ENCODE measurements at regions not wholly inside any gene's neighbourhood (a gene's known extent, or its start where the extent isn't known, plus 50 kb on each side); places are given as distances from the start of the nearest gene placed in this dataset.
A peak's percentile ranks its signal among the peaks of the same experiment; 100 is the strongest.
"Not testable (repeated sequence)": the region's sequence is repeated elsewhere in the genome, so short reads cannot be mapped to it uniquely, and the experiment has no call there.

GRCh38 chr4:146073517-146073916 is 102.0 kb upstream of the LSM6 start:
- DNase-seq (ENCODE audit: low read depth), result peak; percentile 22

DNA sequence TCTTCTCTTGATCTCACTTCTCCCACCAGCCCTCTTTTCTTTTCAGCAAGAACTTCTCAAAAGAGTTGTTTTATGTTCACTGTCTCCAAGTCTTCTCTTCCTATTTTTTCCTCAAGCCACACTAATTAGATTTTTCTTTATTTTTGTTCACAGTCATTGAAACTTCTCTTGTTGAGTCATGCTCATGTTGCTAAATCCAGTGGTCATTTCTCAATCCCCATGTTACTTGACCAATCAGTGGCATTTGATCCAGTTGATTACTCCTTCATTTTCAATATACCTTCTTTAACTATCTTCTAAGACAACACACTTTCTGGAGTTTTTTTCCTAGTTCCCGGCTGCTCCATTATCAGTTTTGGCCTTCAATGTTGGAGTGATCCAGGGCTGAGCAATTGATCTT is 103.1 kb upstream of the LSM6 start:
- DNase-seq (ENCODE audit: low read depth), result peak; percentile 62

- DNase-seq (ENCODE audit: low read depth), result no peak
These were observed 104.1 kb upstream of the LSM6 start for GRCh38 chr4:146071390-146071789.

DNA sequence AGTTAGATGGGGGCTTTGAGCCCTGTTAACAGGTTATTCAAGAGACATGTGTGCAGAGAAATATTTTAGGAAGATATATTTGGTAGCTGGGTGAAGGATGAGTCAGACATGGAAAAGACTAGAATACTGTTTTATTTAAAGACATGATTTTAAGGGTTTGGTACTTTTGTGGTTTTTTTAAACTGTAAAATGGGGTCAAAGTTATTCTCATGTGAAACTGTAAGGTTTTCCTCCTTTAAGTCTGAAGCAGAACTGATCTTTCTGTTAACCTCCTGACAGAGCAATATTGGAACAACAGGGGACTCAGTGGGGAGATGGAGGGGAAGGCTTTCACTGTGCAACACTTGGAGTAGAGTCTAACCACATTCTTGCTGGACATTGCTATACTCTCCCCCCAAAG is 112.4 kb upstream of the LSM6 start:
- DNase-seq (ENCODE audit: low read depth), result no peak

- DNase-seq (ENCODE audit: low read depth), result no peak
These were observed 113.2 kb upstream of the LSM6 start for GRCh38 chr4:146062340-146062739.

DNA sequence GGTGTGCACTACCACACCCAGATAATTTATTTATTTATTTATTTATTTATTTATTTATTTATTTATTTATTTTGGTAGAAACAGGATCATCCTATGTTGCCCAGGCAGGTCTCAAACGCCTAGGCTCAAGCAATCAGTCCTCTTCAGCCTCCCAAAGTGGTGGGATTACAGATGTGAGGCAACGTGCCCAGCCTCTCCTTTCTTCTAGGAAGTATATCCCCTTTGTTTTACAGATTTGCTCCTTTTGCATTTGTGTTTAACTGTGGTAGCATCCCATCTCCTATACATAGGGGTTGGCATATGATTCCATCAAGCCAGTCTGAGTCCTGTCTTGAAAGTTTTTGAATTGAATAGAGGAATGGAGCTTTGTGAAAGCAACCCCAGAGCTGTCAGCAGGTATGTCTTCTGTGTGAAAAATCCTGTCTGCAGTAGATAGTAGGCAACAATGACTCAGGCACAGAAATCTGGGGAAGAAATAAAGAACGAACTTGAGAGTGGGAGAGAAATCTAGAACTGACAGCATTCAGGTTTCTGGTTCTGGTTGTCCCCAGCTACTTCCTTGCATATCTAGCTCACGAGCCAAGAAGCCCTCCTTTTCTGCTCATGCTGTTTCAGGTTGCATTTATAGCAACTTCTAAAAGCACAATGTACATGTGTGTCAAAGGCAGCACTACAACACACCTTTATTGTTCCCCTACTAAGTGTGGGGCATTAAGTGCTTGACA is 113.7 kb upstream of the LSM6 start:
- DNase-seq (ENCODE audit: low read depth), result no peak

GRCh38 chr4:146059865-146060264 is 115.7 kb upstream of the LSM6 start:
- no peak for DNase-seq (ENCODE audit: low read depth)

DNA sequence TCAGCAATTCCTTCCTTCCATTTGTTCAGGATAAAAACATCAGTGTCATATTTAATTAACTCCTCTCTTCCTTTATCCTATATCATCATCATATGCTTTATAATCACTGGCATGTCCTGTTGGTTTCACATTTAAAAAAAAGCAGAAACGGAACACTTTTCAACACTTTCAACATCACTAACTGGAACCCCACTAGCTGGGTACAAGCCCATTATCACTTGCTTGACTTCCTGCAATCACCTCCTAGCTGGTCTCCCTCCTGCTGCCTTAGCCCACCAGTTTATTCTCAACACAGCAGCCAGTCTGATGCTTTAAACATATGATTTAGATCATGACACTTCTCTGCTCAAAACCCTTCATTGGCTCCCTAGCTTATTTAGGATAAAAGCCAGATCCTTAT is 116.4 kb upstream of the LSM6 start:
- no peak for DNase-seq (ENCODE audit: low read depth)

- DNase-seq (ENCODE audit: low read depth), result no peak
These were observed 117.0 kb upstream of the LSM6 start for GRCh38 chr4:146058531-146058930.

DNA sequence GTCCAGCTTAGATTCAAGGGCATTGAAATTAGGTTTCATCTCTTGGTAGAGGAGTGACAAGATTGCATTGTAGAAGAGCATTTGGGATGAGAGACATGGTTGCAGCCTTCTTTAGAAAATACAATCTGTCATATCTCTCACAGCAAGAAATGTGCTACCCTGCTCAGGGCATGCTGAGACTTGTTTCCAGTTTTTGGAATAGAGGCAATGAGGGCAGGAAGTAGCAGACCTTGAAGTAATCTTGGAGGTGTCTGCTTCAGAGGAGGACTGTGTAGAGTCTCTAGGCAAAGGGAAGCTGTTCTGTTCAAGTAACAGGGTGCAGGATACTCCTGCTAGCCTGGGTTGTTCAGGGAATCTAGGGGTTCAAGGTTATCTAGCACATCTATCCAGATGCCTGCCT is 116.1 kb upstream of the ZNF827 start:
- DNase-seq (ENCODE audit: low read depth), result no peak

- no peak for DNase-seq (ENCODE audit: low read depth)
These were observed 115.3 kb upstream of the ZNF827 start for GRCh38 chr4:146053891-146054290.

GRCh38 chr4:146051728-146052391 is 113.2 kb upstream of the ZNF827 start:
- DNase-seq (ENCODE audit: low read depth), result peak; percentile 78

DNA sequence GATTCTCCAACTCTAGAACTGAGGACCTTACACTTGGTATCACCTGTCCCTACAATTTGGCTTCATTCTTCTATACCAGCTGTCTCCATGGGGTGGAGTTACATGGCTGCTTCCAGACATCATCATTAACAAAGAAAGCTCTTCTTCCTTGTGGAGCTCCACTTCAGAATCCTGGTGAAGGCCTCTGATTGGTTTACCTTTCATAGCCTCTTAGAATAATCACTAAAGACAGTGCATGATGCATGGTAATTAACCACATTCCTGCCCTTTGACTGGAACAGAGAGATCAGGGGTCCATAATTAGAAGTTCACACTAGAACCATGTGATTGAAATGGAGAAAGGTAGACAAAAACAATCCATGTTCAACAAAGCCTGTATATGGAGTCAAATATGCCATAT is 112.6 kb upstream of the ZNF827 start:
- no peak for DNase-seq (ENCODE audit: low read depth)

GRCh38 chr4:146049802-146050201 is 111.2 kb upstream of the ZNF827 start:
- DNase-seq (ENCODE audit: low read depth), result no peak

GRCh38 chr4:146047768-146048167 is 109.1 kb upstream of the ZNF827 start:
- DNase-seq (ENCODE audit: low read depth), result not testable (repeated sequence)

GRCh38 chr4:146041139-146042004 is 102.7 kb upstream of the ZNF827 start:
- DNase-seq (ENCODE audit: low read depth), result no peak

GRCh38 chr4:146040623-146041022 is 102.0 kb upstream of the ZNF827 start:
- no peak for DNase-seq (ENCODE audit: low read depth)

- no peak for DNase-seq (ENCODE audit: low read depth)
These were observed 94.5 kb upstream of the ZNF827 start for GRCh38 chr4:146033149-146033548.

- DNase-seq (ENCODE audit: low read depth), result no peak
These were observed 93.7 kb upstream of the ZNF827 start for GRCh38 chr4:146032234-146032860.

DNA sequence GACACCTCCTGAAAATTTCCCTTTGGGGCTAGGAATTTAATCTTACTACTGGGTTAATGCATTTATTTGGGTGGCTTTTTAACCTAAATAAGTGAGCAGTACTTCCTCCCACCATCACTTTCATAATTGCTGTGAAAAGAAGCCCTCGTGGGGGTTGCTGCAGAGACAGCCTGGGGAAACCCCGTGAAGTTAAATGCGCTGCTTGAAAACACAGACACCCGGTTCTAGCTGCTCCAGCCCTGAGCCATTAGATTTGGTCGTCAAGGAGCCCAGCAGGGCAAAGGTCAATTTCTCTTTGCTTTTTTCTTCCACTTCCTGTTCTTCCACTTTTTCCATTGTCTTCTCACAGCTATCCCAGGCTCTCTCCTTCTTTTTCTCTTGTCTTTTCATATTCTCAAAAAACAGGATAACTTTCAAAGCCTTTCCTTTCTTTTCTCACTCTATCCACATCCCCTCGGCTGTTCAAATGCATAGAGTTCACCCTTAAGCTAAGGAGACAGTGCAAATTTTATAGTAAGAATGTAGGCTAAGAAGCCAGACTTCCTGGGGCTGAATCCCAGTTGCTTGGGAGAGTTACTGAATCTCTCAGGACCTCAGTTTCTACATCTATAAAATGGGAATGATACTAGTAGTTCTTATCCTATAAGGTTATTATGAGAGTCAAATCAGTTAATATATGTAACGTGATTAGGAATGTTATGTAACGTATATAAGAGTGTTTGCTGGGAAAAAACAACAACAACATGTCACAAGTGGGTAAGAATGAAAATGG is 91.5 kb upstream of the ZNF827 start:
- no peak for DNase-seq (ENCODE audit: low read depth)

- peak; percentile 9 for DNase-seq (ENCODE audit: low read depth)
These were observed 90.5 kb upstream of the ZNF827 start for GRCh38 chr4:146029147-146029546.

DNA sequence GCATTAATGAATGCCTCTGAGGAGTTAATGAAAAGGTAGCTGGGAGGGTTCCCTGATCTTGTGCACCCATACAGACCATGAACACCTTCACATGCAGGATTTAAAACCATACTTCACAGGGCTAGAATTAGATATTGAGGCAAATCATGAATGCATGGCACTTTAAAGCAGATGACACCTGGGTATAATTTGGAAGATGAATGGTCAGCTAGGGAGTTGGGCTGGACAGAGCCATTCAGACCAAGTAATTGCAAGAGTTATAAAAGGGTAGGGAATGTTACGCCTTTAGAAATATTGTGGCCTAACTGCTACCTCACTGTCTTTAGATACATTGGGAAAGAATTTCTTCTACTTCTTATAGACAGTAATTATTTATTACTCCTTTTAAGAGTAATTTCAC is 89.1 kb upstream of the ZNF827 start:
- DNase-seq (ENCODE audit: low read depth), result no peak

Measured in fibroblast of gingiva (primary cell).